Choroid plexus epithelial cell (primary cell): ENCODE measurements at regions not wholly inside any gene's neighbourhood (a gene's known extent, or its start where the extent isn't known, plus 50 kb on each side); places are given as distances from the start of the nearest gene placed in this dataset.

ENCODE experiments used
- DNase-seq: peaks from one replicate; pipeline ENCODE4 v3.0.0-alpha.2; 2010; ENCODE audit warnings: low read depth
- H3K4me3 ChIP-seq: 2 replicates; pipeline ENCODE4 v1.5.1; 2011; ENCODE audit warnings: low read depth, mild to moderate bottlenecking, control low read depth, low read length, moderate library complexity
- CTCF ChIP-seq: conservative IDR thresholded peaks from 2 replicates; pipeline ENCODE4 v1.5.1; 2011; ENCODE audit warnings: low read depth, mild to moderate bottlenecking, control low read depth, inconsistent platforms, low read length, moderate library complexity

DNA sequence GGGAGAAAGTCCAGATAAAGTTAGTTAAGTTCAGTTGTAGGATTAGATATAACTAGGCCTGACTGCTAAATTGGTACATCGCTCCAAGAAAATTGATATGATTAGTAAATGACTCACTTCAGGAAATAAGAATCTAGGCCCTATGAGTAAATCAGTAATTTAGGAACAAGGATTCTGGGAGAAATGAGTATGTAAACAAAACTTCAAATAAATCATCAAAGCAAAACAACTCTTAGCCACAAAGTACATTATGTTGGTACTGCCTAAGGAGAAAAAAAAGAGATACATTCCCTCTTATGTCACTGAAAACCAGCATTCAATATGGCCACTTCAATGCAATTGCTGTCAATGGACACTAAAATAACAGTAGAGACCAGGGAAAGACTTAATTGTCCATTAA lies 529.1 kb downstream of the ZNF804A start:
- TF ChIP-seq CTCF, result no peak
- DNase-seq, result no peak
- no peak overlapping the region for H3K4me3 ChIP-seq

DNA sequence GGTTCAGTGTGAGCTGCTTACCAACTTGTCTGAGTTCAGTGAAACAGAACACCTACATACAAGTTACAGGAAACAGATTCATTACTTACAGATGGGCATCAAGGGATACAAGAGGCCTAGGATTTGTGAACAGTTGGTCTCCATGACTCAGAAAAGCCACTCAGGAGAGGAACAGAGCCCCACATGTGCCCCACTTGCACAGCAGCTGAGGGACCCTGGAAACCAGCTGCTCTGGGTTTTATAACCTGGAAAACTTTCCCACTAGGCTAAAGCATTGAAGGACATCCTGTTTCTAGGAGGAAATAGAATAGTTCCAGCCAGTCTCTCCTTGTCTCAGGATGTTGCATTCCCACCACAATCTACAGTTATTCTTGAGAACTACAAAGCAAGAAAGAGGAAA lies 530.0 kb downstream of the ZNF804A start:
- H3K4me3 ChIP-seq, result no peak overlapping the region
- TF ChIP-seq CTCF, result no peak
- DNase-seq, result no peak

- H3K4me3 ChIP-seq, result no peak overlapping the region
- TF ChIP-seq CTCF, result no peak
- DNase-seq, result no peak
These were observed 530.7 kb downstream of the ZNF804A start for GRCh38 chr2:185128996-185129395.

DNA sequence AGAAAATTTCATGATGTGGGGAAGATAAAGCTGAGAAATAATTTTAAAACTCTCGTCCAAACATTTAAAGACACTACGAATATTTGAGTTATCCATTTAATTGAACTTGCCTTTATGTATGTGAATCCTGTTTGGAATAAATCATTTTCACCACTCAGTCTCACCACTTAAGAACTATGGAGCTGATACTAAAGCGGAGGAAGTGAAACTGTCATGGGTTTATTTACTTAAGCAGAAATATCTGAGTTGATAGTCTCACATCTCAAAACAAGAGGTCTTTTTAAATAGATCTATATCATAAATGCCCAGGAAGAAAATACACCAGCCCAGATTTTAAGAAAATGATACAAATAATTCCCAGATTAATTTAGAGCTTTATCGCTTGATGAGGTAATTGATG lies 532.4 kb downstream of the ZNF804A start:
- no peak overlapping the region for H3K4me3 ChIP-seq
- no peak for DNase-seq

DNA sequence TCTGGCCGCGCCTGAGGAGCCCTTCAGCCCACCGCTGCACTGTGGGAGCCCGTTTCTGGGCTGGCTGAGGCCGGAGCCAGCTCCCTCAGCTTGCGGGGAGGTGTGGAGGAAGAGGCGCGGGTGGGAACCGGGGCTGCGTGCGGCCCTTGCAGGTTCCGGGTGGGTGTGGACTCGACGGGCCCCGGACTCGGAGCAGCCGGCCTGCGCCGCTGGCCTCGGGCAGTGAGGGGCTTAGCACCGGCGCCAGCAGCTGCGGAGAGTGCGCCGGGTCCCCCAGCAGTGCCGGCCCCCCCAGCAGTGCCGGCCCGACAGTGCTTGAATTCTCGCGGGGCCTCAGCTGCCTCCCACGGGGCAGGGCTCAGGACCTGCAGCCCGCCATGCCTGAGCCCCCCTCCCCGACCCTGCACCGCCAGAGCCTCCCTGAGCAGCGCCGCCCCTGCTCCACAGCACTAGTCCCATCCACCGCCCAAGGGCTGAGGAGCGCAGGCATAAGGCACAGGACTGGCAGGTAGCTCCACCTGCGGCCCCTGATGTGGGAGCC lies 534.2 kb downstream of the ZNF804A start:
- TF ChIP-seq CTCF, result no peak
- no peak overlapping the region for H3K4me3 ChIP-seq
- no peak for DNase-seq

More for the DNA sequence above, 532.4 kb downstream of the ZNF804A start:
- no peak for TF ChIP-seq CTCF

DNA sequence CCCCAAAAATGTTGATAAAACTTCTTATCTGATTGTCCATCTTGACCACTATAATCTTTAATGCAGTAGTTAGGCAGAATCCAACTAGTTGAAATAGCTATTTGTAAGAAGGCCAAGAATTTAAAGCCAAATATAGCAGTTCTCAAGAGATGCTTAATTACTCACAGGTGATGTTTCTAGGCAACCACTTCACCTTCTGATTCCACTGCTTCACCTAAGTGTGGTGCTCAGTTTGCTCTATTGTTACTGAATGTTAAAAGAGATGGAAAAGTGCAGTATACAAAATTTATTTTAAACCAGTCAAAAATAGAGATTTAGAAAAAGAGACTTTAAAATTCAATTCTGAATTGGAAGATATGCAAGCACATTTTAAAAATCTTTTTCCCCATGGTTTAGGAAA lies 539.4 kb downstream of the ZNF804A start:
- no peak for DNase-seq
- H3K4me3 ChIP-seq, result no peak overlapping the region
- TF ChIP-seq CTCF, result no peak

DNA sequence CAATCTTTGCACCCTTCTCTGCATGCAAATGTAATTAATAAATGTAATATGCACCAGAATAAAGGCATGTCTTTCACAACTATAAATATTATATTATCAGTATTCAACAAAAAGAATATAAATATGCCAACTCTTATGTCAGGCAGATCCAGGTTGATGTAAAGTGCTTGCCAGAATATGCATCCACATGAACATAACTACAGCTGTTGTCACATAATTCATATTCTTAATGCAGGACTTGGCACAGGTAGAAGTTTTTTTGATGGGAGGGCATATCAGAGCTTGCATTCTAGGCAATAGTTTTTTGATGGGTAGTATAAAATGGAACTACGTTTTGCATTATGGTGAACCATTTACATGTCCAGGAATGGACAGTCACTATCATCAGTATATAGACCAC lies 544.3 kb downstream of the ZNF804A start:
- no peak for TF ChIP-seq CTCF
- DNase-seq, result no peak

More for the DNA sequence above, 544.3 kb downstream of the ZNF804A start:
- no peak overlapping the region for H3K4me3 ChIP-seq
